ENCODE measurements at regions not wholly inside any gene's neighbourhood (a gene's known extent, or its start where the extent isn't known, plus 50 kb on each side); places are given as distances from the start of the nearest gene placed in this dataset.

DNA sequence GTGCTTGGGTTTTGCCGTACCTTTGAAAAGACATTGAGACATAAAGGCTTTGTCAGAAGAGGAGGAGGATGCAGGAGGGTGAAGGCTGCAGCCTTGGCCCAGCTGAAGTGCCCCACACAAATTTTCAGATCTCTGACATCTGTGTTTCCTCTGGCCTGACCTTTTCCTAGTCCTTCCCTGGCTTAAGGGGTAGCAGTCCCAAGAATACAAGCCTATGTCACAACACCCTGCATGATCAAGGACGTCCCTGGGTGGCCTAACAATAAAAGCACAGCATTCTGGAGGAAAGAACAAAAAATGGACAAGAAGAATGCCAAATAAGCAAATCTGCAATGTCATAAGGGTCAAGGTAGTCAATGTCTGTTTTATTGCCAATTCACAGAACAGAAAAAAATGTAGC is 80.8 kb upstream of the FAM9C start:
- Histone ChIP-seq H3K4me1 (ENCODE audit: insufficient read depth, low read length, poor library complexity, severe bottlenecking) (peaks cover 53% of the 10 kb centered on the region), H3K4me2 (ENCODE audit: low read depth, low read length, poor library complexity, severe bottlenecking) (peak overlapping the region; percentile 68), H3K27me3 (ENCODE audit: insufficient read depth, low read length, poor library complexity, severe bottlenecking) (no peaks in the 10 kb centered on the region), H3K9me2 (replicated peaks; ENCODE audit: low read depth, low read length) (no peaks in the 10 kb centered on the region), H3K4me3 (ENCODE audit: low read length, poor library complexity, severe bottlenecking) (peak overlapping the region; percentile 35), H3K9me3 (ENCODE audit: insufficient read depth, low read depth, low read length) (no peaks in the 10 kb centered on the region), H3F3A (ENCODE audit: low read depth) (peaks cover 10% of the 10 kb centered on the region; the same call in 1 of the 2 replicates), H3K9ac (ENCODE audit: low read depth, low read length, poor library complexity, severe bottlenecking) (peak overlapping the region; percentile 51), H4K20me1 (ENCODE audit: insufficient read depth, low read length, poor library complexity, severe bottlenecking) (no peaks in the 10 kb centered on the region), H3K79me2 (ENCODE audit: insufficient read depth, low read length) (no peaks in the 10 kb centered on the region), H2AFZ (ENCODE audit: low read length) (no peak overlapping the region), H3K36me3 (ENCODE audit: insufficient read depth, low read length) (no peaks in the 10 kb centered on the region)
- no peak for TF ChIP-seq EZH2phosphoT487 (IDR thresholded peaks at IDR 0.05; ENCODE audit: borderline replicate concordance)
- TF ChIP-seq, protein P1, sequence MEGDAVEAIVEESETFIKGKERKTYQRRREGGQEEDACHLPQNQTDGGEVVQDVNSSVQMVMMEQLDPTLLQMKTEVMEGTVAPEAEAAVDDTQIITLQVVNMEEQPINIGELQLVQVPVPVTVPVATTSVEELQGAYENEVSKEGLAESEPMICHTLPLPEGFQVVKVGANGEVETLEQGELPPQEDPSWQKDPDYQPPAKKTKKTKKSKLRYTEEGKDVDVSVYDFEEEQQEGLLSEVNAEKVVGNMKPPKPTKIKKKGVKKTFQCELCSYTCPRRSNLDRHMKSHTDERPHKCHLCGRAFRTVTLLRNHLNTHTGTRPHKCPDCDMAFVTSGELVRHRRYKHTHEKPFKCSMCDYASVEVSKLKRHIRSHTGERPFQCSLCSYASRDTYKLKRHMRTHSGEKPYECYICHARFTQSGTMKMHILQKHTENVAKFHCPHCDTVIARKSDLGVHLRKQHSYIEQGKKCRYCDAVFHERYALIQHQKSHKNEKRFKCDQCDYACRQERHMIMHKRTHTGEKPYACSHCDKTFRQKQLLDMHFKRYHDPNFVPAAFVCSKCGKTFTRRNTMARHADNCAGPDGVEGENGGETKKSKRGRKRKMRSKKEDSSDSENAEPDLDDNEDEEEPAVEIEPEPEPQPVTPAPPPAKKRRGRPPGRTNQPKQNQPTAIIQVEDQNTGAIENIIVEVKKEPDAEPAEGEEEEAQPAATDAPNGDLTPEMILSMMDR (conservative IDR thresholded peaks at IDR 0.05; ENCODE audit: low read length), result no peak

DNA sequence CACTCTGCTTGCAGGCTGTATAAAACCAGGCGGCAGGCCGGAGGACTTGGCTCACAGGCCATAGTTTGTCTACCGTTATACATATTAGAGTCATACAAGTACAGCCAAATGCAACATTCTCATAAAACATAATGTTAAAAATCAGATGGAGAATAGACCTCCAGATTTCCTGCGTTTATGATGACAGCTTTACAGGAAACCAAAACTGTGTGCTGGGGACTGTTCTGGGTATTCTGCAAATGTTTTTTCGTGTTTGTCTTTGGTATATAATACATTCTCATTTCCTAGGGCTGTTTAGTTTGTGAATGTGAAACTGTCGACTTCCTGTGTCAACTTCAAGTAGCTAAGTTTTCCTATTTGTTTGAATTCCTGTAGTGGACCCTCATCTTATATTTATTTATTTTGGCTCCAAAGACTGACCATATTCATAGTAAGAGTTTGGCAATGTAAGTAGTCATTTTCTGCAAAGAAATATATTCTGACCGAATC is 79.5 kb upstream of the FAM9C start:
- Histone ChIP-seq H3K9ac (ENCODE audit: low read depth, low read length, poor library complexity, severe bottlenecking) (peak overlapping the region; percentile 51), H3K4me3 (ENCODE audit: low read length, poor library complexity, severe bottlenecking) (peak overlapping the region; percentile 35), H4K20me1 (ENCODE audit: insufficient read depth, low read length, poor library complexity, severe bottlenecking) (no peaks in the 10 kb centered on the region), H3K9me2 (replicated peaks; ENCODE audit: low read depth, low read length) (no peaks in the 10 kb centered on the region), H3K36me3 (ENCODE audit: insufficient read depth, low read length) (no peaks in the 10 kb centered on the region), H3K9me3 (ENCODE audit: insufficient read depth, low read depth, low read length) (no peaks in the 10 kb centered on the region), H3K4me2 (ENCODE audit: low read depth, low read length, poor library complexity, severe bottlenecking) (peak overlapping the region; percentile 68), H3K79me2 (ENCODE audit: insufficient read depth, low read length) (no peaks in the 10 kb centered on the region), H3K4me1 (ENCODE audit: insufficient read depth, low read length, poor library complexity, severe bottlenecking) (peaks cover 53% of the 10 kb centered on the region), H3K27me3 (ENCODE audit: insufficient read depth, low read length, poor library complexity, severe bottlenecking) (no peaks in the 10 kb centered on the region), H2AFZ (ENCODE audit: low read length) (no peak overlapping the region), H3F3A (ENCODE audit: low read depth) (peaks cover 10% of the 10 kb centered on the region; the same call in 1 of the 2 replicates)
- TF ChIP-seq EZH2phosphoT487 (IDR thresholded peaks at IDR 0.05; ENCODE audit: borderline replicate concordance), result no peak
- TF ChIP-seq, protein P1 (conservative IDR thresholded peaks at IDR 0.05; ENCODE audit: low read length), result no peak

DNA sequence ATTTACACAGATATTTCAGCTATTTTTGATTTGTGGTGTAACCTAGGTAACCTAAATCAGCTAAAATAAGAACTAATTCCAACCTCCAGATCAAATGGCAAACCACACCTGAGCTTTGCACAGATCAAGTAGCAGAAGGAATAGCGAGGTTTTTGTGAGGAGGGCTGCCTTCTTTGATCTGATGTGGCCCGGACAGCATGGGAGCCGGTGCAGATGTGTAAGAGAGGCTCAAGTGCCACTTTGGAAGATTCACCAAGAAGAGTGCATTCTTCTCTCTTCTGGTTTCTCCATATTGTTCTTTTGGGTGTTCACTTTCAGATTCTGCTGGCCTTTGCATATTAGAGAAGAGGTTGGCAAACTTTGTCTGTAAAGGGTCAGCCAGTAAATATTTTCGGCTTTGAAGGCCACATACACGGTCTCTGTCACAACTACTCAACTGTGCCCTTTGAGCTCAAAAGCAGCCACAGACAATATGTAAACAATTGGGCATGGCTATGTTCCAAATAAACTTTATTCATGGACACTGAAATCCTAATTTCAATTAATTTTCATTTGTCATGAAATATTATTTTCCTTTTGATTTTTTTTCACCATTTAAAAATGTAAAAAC is 78.9 kb upstream of the FAM9C start:
- H3F3A ChIP-seq (ENCODE audit: low read depth), result peaks cover 10% of the 10 kb centered on the region; the same call in 1 of the 2 replicates
- H3K9ac ChIP-seq (ENCODE audit: low read depth, low read length, poor library complexity, severe bottlenecking), result peak overlapping the region; percentile 46
- no peaks in the 10 kb centered on the region for H3K9me2 ChIP-seq (replicated peaks; ENCODE audit: low read depth, low read length)
- H3K79me2 ChIP-seq (ENCODE audit: insufficient read depth, low read length), result no peaks in the 10 kb centered on the region
- TF ChIP-seq, protein P1 (conservative IDR thresholded peaks at IDR 0.05; ENCODE audit: low read length), result no peak
- no peak for TF ChIP-seq EZH2phosphoT487 (IDR thresholded peaks at IDR 0.05; ENCODE audit: borderline replicate concordance)
- H3K4me1 ChIP-seq (ENCODE audit: insufficient read depth, low read length, poor library complexity, severe bottlenecking), result peaks cover 53% of the 10 kb centered on the region
- no peaks in the 10 kb centered on the region for H3K36me3 ChIP-seq (ENCODE audit: insufficient read depth, low read length)
- no peaks in the 10 kb centered on the region for H4K20me1 ChIP-seq (ENCODE audit: insufficient read depth, low read length, poor library complexity, severe bottlenecking)
- H3K9me3 ChIP-seq (ENCODE audit: insufficient read depth, low read depth, low read length), result no peaks in the 10 kb centered on the region
- no peaks in the 10 kb centered on the region for H3K27me3 ChIP-seq (ENCODE audit: insufficient read depth, low read length, poor library complexity, severe bottlenecking)
- H3K4me3 ChIP-seq (ENCODE audit: low read length, poor library complexity, severe bottlenecking), result peak overlapping the region; percentile 35
- H3K4me2 ChIP-seq (ENCODE audit: low read depth, low read length, poor library complexity, severe bottlenecking), result peak overlapping the region; percentile 68
- no peak overlapping the region for H2AFZ ChIP-seq (ENCODE audit: low read length)

All from Loucy (cell line).